B cell (primary cell): ENCODE measurements at regions not wholly inside any gene's neighbourhood (a gene's known extent, or its start where the extent isn't known, plus 50 kb on each side); places are given as distances from the start of the nearest gene placed in this dataset.

ENCODE experiments used
- ATAC-seq: fragments of 200-7000 bp; cut with Tn5 transposase; one replicate; pipeline ENCODE4 v1.10.0; 2021; ENCODE audit warnings: low read depth, mild to moderate bottlenecking, moderate number of reproducible peaks, moderate library complexity
- CTCF ChIA-PET: fragments of 350-600 bp; sonication (Branson Sonifier 250); formaldehyde crosslinking; loops from one replicate; lab custom pipeline; 2021; ENCODE audit warnings: antibody characterized with exemption, inconsistent platforms; lab: Charles Lee
- POLR2A ChIA-PET: fragments of 350-600 bp; sonication (Branson Sonifier 250); formaldehyde crosslinking; loops from one replicate; lab custom pipeline; 2021; ENCODE audit warnings: antibody characterized with exemption; lab: Charles Lee
- DNase-seq: peaks from one replicate; pipeline ENCODE4 v3.0.0; 2013
- H2AFZ ChIP-seq: 2 replicates; pipeline ENCODE4 v1.6.1; 2012; ENCODE audit warnings: mild to moderate bottlenecking, low read depth, low read length; ENCODE audit not compliant: insufficient read depth, poor library complexity, severe bottlenecking
- H3K27ac ChIP-seq, 2 donors: 1 replicate in 1 of 2; 2 replicates in 1 of 2; pipeline ENCODE4 v1.5.1; 2012 to 2013; ENCODE audit warnings: low read length in 2 of 2, mild to moderate bottlenecking in 2 of 2, moderate library complexity in 1 of 2
- H3K27me3 ChIP-seq, 4 experiments: fragments of 200-600 bp in 1 of 4; sonication (generic) in 1 of 4; replicated peaks in 1 of 4; 1 replicate in 2 of 4; 2 replicates in 2 of 4; pipeline versions ENCODE4 v1.6.1 to v1.7.0; 2013 to 2016; ENCODE audit warnings: low read length in 3 of 4, mild to moderate bottlenecking in 2 of 4, mixed read lengths in 1 of 4, moderate library complexity in 1 of 4; ENCODE audit not compliant: insufficient read depth in 4 of 4, control insufficient read depth in 3 of 4; ENCODE audit errors: control extremely low read depth in 1 of 4
- H3K36me3 ChIP-seq, 2 experiments: replicated peaks in 1 of 2; 1 replicate in 1 of 2; 2 replicates in 1 of 2; pipeline versions ENCODE4 v1.6.1 to v1.7.1; 2013; ENCODE audit warnings: low read length in 1 of 2; ENCODE audit not compliant: insufficient read depth in 2 of 2, control insufficient read depth in 1 of 2; ENCODE audit errors: control extremely low read depth in 1 of 2, extremely low read depth in 1 of 2
- H3K4me1 ChIP-seq, 2 donors: fragments of 200-600 bp in 1 of 2; sonication (generic) in 1 of 2; 1 replicate in 1 of 2; 2 replicates in 1 of 2; pipeline versions ENCODE4 v1.5.1 to v1.6.1; 2013 to 2017; ENCODE audit warnings: low read length in 2 of 2; ENCODE audit not compliant: control insufficient read depth in 2 of 2, insufficient read depth in 2 of 2
- H3K4me2 ChIP-seq: replicated peaks from 2 replicates; pipeline ENCODE3; 2012; ENCODE audit warnings: mild to moderate bottlenecking, low read depth, low read length; ENCODE audit not compliant: poor library complexity, severe bottlenecking
- H3K4me3 ChIP-seq, 5 experiments: fragments of 200-600 bp in 1 of 5; sonication (generic) in 1 of 5; 1 replicate in 3 of 5; 2 replicates in 2 of 5; pipeline versions ENCODE4 v1.5.1 to v1.7.0; 2011 to 2016; ENCODE audit warnings: low read length in 4 of 5, mild to moderate bottlenecking in 4 of 5, low read depth in 2 of 5, control low read depth in 1 of 5, moderate library complexity in 1 of 5; ENCODE audit not compliant: insufficient read depth in 1 of 5; ENCODE audit errors: control extremely low read depth in 1 of 5, extremely low read depth in 1 of 5
- H3K79me2 ChIP-seq: fragments of 200-600 bp; sonication (generic); one replicate; pipeline ENCODE4 v1.6.0; 2016; ENCODE audit warnings: low read length; ENCODE audit not compliant: control insufficient read depth, insufficient read depth
- H3K9ac ChIP-seq: fragments of 200-600 bp; sonication (generic); 2 replicates; pipeline ENCODE4 v1.6.1; 2017; ENCODE audit warnings: mild to moderate bottlenecking, low read length, moderate library complexity
- H3K9me3 ChIP-seq, 3 donors: one replicate each; pipeline versions ENCODE4 v1.6.1 to v1.7.1; 2013; ENCODE audit warnings: low read length in 2 of 3; ENCODE audit not compliant: control insufficient read depth in 2 of 3, insufficient read depth in 1 of 3; ENCODE audit errors: control extremely low read depth in 1 of 3
- H4K20me1 ChIP-seq: 2 replicates; pipeline ENCODE4 v1.6.0; 2012; ENCODE audit warnings: mild to moderate bottlenecking, low read length; ENCODE audit not compliant: insufficient read depth, control insufficient read depth, poor library complexity, severe bottlenecking
- H3K27ac Mint-ChIP-seq: one replicate; pipeline ENCODE4 v1.8.0; 2021; ENCODE audit warnings: mixed read lengths
- H3K27me3 Mint-ChIP-seq: one replicate; pipeline ENCODE4 v1.8.0; 2021; ENCODE audit warnings: mixed read lengths
- H3K4me1 Mint-ChIP-seq: one replicate; pipeline ENCODE4 v1.8.0; 2021; ENCODE audit warnings: mixed read lengths
- H3K4me3 Mint-ChIP-seq: one replicate; pipeline ENCODE4 v1.8.0; 2021; ENCODE audit warnings: mixed read lengths
- H3K9me3 Mint-ChIP-seq: one replicate; pipeline ENCODE4 v1.8.0; 2022; ENCODE audit warnings: mixed read lengths; ENCODE audit not compliant: insufficient read depth
- EZH2 ChIP-seq: IDR thresholded peaks from 2 replicates; pipeline ENCODE4 v1.6.1; 2012; ENCODE audit warnings: borderline replicate concordance, low read depth, mild to moderate bottlenecking, moderate library complexity, low read length; ENCODE audit not compliant: insufficient read depth, poor library complexity, severe bottlenecking
- whole genome bisulfite sequencing: methylation state at CpG from one replicate; pipeline ENCODE4 v1.1.5; 2013; ENCODE audit warnings: missing lambda C conversion rate; ENCODE audit not compliant: insufficient coverage; 5-methylcytosine and 5-hydroxymethylcytosine counted together
- intact Hi-C: fragments of 100-400 bp; cut with micrococcal nuclease; formaldehyde crosslinking; loops from one replicate; pipeline ENCODE4 v1.10.0; 2022
- TF ChIP-seq, protein P1 (sequence below): fragments of 200-600 bp; IDR thresholded peaks from one replicate; pipeline ENCODE4 v1.8.0; 2022; ENCODE audit warnings: antibody characterized with exemption, mild to moderate bottlenecking

DNA sequence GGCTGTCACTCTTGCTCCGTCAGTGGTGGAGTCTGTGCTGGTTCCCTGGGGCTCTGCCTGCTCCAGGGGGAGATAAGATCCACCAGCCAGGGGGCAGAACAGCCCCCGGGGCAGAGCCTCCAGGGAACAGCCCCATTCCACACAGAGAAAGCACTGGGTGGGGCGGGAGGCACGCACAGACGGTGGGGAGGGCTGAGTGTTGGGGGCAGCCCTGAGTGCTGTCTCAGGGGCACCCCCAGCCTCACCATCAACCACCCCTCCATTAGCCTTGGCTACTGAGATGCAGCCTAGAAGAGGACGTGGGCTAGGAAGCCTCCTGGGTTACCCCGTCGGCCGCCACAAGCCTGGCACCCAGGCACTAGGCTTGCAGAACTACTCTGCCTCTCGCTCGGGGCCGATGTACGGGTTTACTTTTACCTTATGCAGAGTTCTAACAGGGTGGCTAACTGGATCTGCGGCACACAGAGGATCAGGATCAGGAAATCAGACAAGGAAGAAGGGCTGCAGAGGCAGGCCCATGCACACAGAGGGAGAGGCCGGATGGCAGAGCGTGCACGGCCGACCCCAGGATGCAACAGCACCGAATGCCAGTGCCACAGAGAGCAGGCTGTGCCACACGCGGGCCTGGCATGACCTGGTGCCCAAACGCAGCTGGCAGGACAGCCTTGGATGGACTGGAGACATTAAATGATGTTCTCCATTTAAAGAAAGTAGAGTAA lies 140.5 kb downstream of the CTTN start:
- Histone ChIP-seq H2AFZ (no peak overlapping the region), H3K9ac (no peak overlapping the region), H4K20me1 (no peaks in the 10 kb centered on the region), H3K4me2 (no peak overlapping the region), H3K4me3 (no peak overlapping the region), H3K79me2 (no peaks in the 10 kb centered on the region), H3K9me3 (peaks cover 0 to 25% (median 0%) of the 10 kb centered on the region in 3 donors), H3K36me3 (no peaks in the 10 kb centered on the region), H3K27me3 (no peaks in the 10 kb centered on the region), H3K27ac (no peak overlapping the region), H3K4me1 (no peaks in the 10 kb centered on the region)
- intact Hi-C loops = no loop called here
- H3K4me1 Mint-ChIP-seq = no peaks in the 10 kb centered on the region
- 87% methylated on average over 20 of the region's 22 CpGs for WGBS
- H3K4me3 Mint-ChIP-seq = no peak overlapping the region
- CTCF ChIA-PET = no interaction called here
- H3K27ac Mint-ChIP-seq = no peak overlapping the region
- H3K27me3 Mint-ChIP-seq = peaks cover 3% of the 10 kb centered on the region
- DNase-seq (no peak), ATAC-seq (no peak)
- peaks cover 6% of the 10 kb centered on the region for H3K9me3 Mint-ChIP-seq
- POLR2A ChIA-PET = no interaction called here
- TF ChIP-seq EZH2 = no peak
- TF ChIP-seq, protein P1, sequence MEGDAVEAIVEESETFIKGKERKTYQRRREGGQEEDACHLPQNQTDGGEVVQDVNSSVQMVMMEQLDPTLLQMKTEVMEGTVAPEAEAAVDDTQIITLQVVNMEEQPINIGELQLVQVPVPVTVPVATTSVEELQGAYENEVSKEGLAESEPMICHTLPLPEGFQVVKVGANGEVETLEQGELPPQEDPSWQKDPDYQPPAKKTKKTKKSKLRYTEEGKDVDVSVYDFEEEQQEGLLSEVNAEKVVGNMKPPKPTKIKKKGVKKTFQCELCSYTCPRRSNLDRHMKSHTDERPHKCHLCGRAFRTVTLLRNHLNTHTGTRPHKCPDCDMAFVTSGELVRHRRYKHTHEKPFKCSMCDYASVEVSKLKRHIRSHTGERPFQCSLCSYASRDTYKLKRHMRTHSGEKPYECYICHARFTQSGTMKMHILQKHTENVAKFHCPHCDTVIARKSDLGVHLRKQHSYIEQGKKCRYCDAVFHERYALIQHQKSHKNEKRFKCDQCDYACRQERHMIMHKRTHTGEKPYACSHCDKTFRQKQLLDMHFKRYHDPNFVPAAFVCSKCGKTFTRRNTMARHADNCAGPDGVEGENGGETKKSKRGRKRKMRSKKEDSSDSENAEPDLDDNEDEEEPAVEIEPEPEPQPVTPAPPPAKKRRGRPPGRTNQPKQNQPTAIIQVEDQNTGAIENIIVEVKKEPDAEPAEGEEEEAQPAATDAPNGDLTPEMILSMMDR = no peak

DNA sequence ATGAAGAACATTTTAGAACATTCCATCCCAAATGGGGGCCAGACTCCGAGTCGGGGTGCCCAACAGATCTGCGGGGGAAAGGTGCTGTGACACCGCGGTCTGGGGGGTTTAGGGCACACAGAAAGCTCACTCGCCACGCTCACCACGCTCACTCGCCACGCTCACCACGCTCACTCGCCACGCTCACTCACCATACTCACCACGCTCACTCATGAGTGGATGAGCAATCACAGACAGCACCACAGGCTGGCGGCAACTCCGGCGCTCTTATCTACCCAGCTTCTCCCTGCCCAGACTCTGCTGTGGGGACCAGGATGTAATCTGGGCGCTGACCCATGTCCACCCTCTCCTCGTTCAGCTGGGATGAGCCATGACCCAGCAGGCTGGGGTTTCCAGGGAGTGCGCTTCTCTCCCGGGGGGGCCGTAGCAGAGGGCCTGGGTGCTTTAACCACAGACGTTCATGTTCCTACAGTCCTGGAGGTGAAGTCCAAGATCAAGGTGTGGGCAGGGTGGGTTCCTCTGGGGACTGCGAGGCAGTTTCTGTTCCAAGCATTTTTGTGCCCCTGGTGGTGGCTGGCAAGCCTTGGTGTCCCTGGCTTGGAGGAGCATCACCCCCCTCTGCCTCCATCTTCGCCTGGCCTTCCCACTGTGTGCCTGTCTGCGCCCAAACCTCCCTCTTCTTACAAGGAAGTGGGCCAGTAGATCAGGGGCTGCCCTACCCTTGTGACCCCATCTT lies 141.2 kb downstream of the CTTN start:
- Histone ChIP-seq H3K9me3 (peaks cover 0 to 23% (median 0%) of the 10 kb centered on the region in 3 donors), H3K27ac (no peak overlapping the region), H3K36me3 (no peaks in the 10 kb centered on the region), H3K9ac (no peak overlapping the region), H4K20me1 (no peaks in the 10 kb centered on the region), H3K27me3 (no peaks in the 10 kb centered on the region), H3K4me2 (no peak overlapping the region), H3K4me1 (no peaks in the 10 kb centered on the region), H3K79me2 (no peaks in the 10 kb centered on the region), H3K4me3 (no peak overlapping the region), H2AFZ (no peak overlapping the region)
- H3K4me3 Mint-ChIP-seq = no peak overlapping the region
- ATAC-seq (no peak), DNase-seq (no peak)
- WGBS = 81% methylated on average over 24 of the region's 26 CpGs
- TF ChIP-seq EZH2 = no peak
- TF ChIP-seq, protein P1 = no peak
- H3K27ac Mint-ChIP-seq = no peak overlapping the region
- intact Hi-C loops = no loop called here
- peaks cover 4% of the 10 kb centered on the region for H3K9me3 Mint-ChIP-seq
- ChIA-PET CTCF (no interaction called here), POLR2A (no interaction called here)
- H3K27me3 Mint-ChIP-seq = peaks cover 3% of the 10 kb centered on the region
- no peaks in the 10 kb centered on the region for H3K4me1 Mint-ChIP-seq
